Mesenchymal stem cell (in vitro differentiated cells and primary cell): ENCODE measurements at regions not wholly inside any gene's neighbourhood (a gene's known extent, or its start where the extent isn't known, plus 50 kb on each side); places are given as distances from the start of the nearest gene placed in this dataset.

Experiments used
- DNase-seq: peaks from one replicate; pipeline ENCODE4 v3.0.0-alpha.2; 2013
- H2AFZ ChIP-seq: one replicate; pipeline ENCODE4 v1.6.1; 2013; ENCODE audit warnings: low read depth, mild to moderate bottlenecking, control low read depth, inconsistent platforms, low read length, moderate library complexity
- H2AK5ac ChIP-seq: 2 replicates; pipeline ENCODE4 v1.6.1; 2013; ENCODE audit warnings: low read length, moderate library complexity, mild to moderate bottlenecking, inconsistent platforms; ENCODE audit not compliant: severe bottlenecking
- H2BK120ac ChIP-seq: one replicate; pipeline ENCODE4 v1.6.1; 2013; ENCODE audit warnings: low read depth, mild to moderate bottlenecking, inconsistent platforms, low read length, moderate library complexity
- H2BK12ac ChIP-seq, 2 experiments: one replicate each; pipeline ENCODE4 v1.6.1; 2013; ENCODE audit warnings: inconsistent platforms in 2 of 2, low read length in 2 of 2, mild to moderate bottlenecking in 2 of 2, moderate library complexity in 2 of 2, control low read depth in 1 of 2
- H2BK15ac ChIP-seq: one replicate; pipeline ENCODE4 v1.6.1; 2013; ENCODE audit warnings: mild to moderate bottlenecking, low read depth, inconsistent platforms; ENCODE audit not compliant: poor library complexity, severe bottlenecking
- H2BK5ac ChIP-seq: 2 replicates; pipeline ENCODE4 v1.6.1; 2013; ENCODE audit warnings: low read depth, mild to moderate bottlenecking, low read length, control low read depth, inconsistent platforms; ENCODE audit not compliant: poor library complexity, severe bottlenecking
- H3K14ac ChIP-seq, 2 experiments: one replicate each; pipeline ENCODE4 v1.6.1; 2013; ENCODE audit warnings: inconsistent platforms in 2 of 2, low read length in 2 of 2, control low read depth in 1 of 2, mild to moderate bottlenecking in 1 of 2, moderate library complexity in 1 of 2
- H3K18ac ChIP-seq, 2 experiments: one replicate each; pipeline ENCODE4 v1.6.1; 2013; ENCODE audit warnings: inconsistent platforms in 2 of 2, low read length in 2 of 2, control low read depth in 1 of 2, low read depth in 1 of 2, mild to moderate bottlenecking in 1 of 2
- H3K23ac ChIP-seq, 2 experiments: one replicate each; pipeline ENCODE4 v1.6.1; 2013; ENCODE audit warnings: inconsistent platforms in 2 of 2, low read length in 2 of 2, mild to moderate bottlenecking in 2 of 2, moderate library complexity in 2 of 2, control low read depth in 1 of 2
- H3K27ac ChIP-seq: 2 replicates; pipeline ENCODE4 v1.5.1; 2013; ENCODE audit warnings: mild to moderate bottlenecking, moderate library complexity, low read length, control low read depth, inconsistent platforms; ENCODE audit not compliant: poor library complexity, severe bottlenecking
- H3K27me3 ChIP-seq, 2 experiments: 2 replicates each; pipeline versions ENCODE4 v1.6.1 to v1.7.0; 2013; ENCODE audit warnings: low read length in 2 of 2, mild to moderate bottlenecking in 2 of 2, moderate library complexity in 2 of 2, control low read depth in 1 of 2, inconsistent platforms in 1 of 2; ENCODE audit not compliant: control insufficient read depth in 1 of 2, insufficient read depth in 1 of 2
- H3K36me3 ChIP-seq, 2 experiments: 2 replicates each; pipeline versions ENCODE4 v1.6.1 to v1.7.0; 2013; ENCODE audit warnings: low read length in 2 of 2, control low read depth in 1 of 2, inconsistent platforms in 1 of 2, low read depth in 1 of 2, mild to moderate bottlenecking in 1 of 2; ENCODE audit not compliant: insufficient read depth in 2 of 2, control insufficient read depth in 1 of 2
- H3K4ac ChIP-seq, 2 experiments: one replicate each; pipeline ENCODE4 v1.6.1; 2013; ENCODE audit warnings: inconsistent platforms in 2 of 2, low read length in 2 of 2, mild to moderate bottlenecking in 2 of 2, moderate library complexity in 2 of 2, control low read depth in 1 of 2, low read depth in 1 of 2
- H3K4me1 ChIP-seq: 2 replicates; pipeline ENCODE4 v1.6.1; 2013; ENCODE audit warnings: low read depth, low read length, control low read depth; ENCODE audit not compliant: control insufficient read depth, insufficient read depth
- H3K4me2 ChIP-seq: 2 replicates; pipeline ENCODE4 v1.6.1; 2013; ENCODE audit warnings: low read length, mild to moderate bottlenecking, inconsistent platforms; ENCODE audit not compliant: poor library complexity, severe bottlenecking
- H3K4me3 ChIP-seq, 2 experiments: 2 replicates each; pipeline versions ENCODE4 v1.5.1 to v1.7.0; 2013; ENCODE audit warnings: low read length in 2 of 2, mild to moderate bottlenecking in 2 of 2, control low read depth in 1 of 2, low read depth in 1 of 2; ENCODE audit not compliant: insufficient read depth in 1 of 2
- H3K79me1 ChIP-seq: replicated peaks from 2 replicates; pipeline ENCODE4 v1.6.1; 2013; ENCODE audit warnings: mild to moderate bottlenecking, control low read depth, low read length, inconsistent platforms; ENCODE audit not compliant: poor library complexity, severe bottlenecking
- H3K9ac ChIP-seq: 2 replicates; pipeline ENCODE4 v1.7.0; 2013; ENCODE audit warnings: mild to moderate bottlenecking, low read length, moderate library complexity
- H3K9me3 ChIP-seq: 2 replicates; pipeline ENCODE4 v1.7.0; 2013; ENCODE audit warnings: mild to moderate bottlenecking, low read length; ENCODE audit not compliant: control insufficient read depth
- H4K8ac ChIP-seq: one replicate; pipeline ENCODE4 v1.6.1; 2013; ENCODE audit warnings: inconsistent platforms, mild to moderate bottlenecking, low read length, moderate library complexity
- H4K91ac ChIP-seq: one replicate; pipeline ENCODE4 v1.6.1; 2013; ENCODE audit warnings: mild to moderate bottlenecking, low read length, inconsistent platforms
- WGBS: methylation state at CpG from one replicate; pipeline ENCODE4 v1.1.7; 2013; ENCODE audit warnings: mixed read lengths; 5-methylcytosine and 5-hydroxymethylcytosine counted together

- Histone ChIP-seq H3K79me1 (no peaks in the 10 kb centered on the region), H3K23ac (no peak overlapping the region), H3K9ac (no peak overlapping the region), H3K27me3 (no peaks in the 10 kb centered on the region), H3K9me3 (no peaks in the 10 kb centered on the region), H3K4me1 (no peaks in the 10 kb centered on the region), H2BK12ac (no peak overlapping the region), H3K36me3 (no peaks in the 10 kb centered on the region), H3K4ac (no peak overlapping the region), H2AFZ (no peak overlapping the region), H3K14ac (no peak overlapping the region), H2BK15ac (no peak overlapping the region), H3K18ac (no peak overlapping the region), H3K4me2 (no peak overlapping the region), H2BK120ac (no peak overlapping the region), H3K4me3 (no peak overlapping the region), H2BK5ac (no peak overlapping the region), H4K8ac (no peak overlapping the region), H3K27ac (no peak overlapping the region), H2AK5ac (no peak overlapping the region), H4K91ac (no peak overlapping the region)
- DNase-seq, result no peak
- WGBS, result 68% methylated on average over 2 of the region's 2 CpGs
Observed at GRCh38 chr5:155091063-155091648, 77.6 kb downstream of the KIF4B start.

DNA sequence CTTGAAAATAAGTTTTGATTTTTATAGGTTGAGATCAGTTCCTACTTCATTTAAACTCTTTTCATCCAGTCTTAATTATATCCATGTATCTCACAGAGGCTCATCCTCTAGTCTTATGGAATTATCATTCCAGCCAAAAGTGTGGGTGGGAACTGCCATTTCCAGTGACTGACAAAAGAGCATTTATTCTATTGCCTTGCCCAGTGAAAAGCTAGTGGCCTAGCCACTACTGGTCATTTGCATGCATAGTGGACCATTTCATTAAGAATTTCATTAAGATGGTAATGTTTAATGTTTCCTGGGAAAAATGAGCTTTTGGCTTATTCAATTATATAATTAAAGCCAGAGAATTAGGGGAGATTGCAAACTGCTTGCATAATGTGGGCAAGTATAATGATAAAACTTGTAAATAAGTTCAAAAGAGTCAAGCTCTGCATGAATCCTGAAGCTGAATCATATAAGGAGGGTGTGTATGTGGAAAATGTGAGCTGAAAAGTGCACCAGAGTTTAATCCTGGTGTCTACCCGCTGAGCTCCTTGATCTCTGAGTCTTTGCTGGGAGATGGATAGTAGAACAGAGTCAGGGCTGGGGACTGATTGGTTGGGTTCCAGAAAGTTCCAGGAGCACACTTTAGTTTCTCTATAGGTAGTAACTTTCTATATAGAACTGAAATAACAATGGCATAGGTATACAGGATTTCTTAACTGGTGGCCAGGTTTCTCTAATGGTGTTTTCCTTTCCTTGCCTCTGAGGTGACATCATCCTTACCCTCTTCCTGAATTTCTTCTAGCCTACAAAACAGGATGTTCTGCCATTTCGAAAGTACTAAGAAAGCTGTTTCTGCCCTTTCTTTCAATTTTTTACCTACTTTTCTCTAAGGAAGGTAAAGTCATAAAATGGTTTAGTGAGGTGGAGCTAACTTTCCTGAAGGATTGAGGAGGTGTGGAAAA lies 78.5 kb downstream of the KIF4B start:
- WGBS, result 80% methylated on average over 1 of the region's 2 CpGs
- H2BK5ac ChIP-seq, result no peak overlapping the region
- no peak overlapping the region for H2AK5ac ChIP-seq
- H2AFZ ChIP-seq, result no peak overlapping the region
- H3K4me3 ChIP-seq, result no peak overlapping the region
- no peak overlapping the region for H3K27ac ChIP-seq
- H3K9ac ChIP-seq, result no peak overlapping the region
- H3K14ac ChIP-seq, result no peak overlapping the region
- no peak overlapping the region for H3K4me2 ChIP-seq
- no peak overlapping the region for H2BK15ac ChIP-seq
- no peak overlapping the region for H4K8ac ChIP-seq
- H3K23ac ChIP-seq, result no peak overlapping the region
- no peaks in the 10 kb centered on the region for H3K36me3 ChIP-seq
- H3K79me1 ChIP-seq, result no peaks in the 10 kb centered on the region
- no peaks in the 10 kb centered on the region for H3K4me1 ChIP-seq
- H2BK12ac ChIP-seq, result no peak overlapping the region
- no peaks in the 10 kb centered on the region for H3K9me3 ChIP-seq
- H2BK120ac ChIP-seq, result no peak overlapping the region
- no peak overlapping the region for H3K18ac ChIP-seq
- no peak overlapping the region for H4K91ac ChIP-seq
- H3K4ac ChIP-seq, result no peak overlapping the region
- no peak for DNase-seq
- H3K27me3 ChIP-seq, result no peaks in the 10 kb centered on the region

DNA sequence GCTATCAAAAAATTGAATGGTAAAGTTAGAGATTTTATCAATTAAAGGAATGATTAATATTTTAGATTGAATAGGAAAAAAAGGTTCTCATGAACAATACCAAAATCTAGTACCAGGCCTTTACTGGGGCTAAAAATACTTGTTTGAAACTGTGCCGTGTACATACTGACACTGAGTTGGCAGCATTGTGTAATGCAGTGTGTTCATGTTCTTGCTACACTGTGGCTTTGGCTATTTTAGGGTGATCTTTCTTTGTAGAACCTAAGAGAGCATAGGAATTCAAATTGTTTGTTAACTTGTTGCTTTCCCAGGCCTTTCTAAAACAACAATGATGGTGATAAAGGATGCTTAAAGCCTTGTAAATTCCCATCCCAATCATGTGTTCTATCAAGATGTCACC lies 80.9 kb downstream of the KIF4B start:
- no peak overlapping the region for H3K4me2 ChIP-seq
- 92% methylated on average over 1 of the region's 1 CpG for WGBS
- H3K9me3 ChIP-seq, result no peaks in the 10 kb centered on the region
- H2BK12ac ChIP-seq, result no peak overlapping the region
- no peak overlapping the region for H4K91ac ChIP-seq
- no peaks in the 10 kb centered on the region for H3K4me1 ChIP-seq
- H2BK15ac ChIP-seq, result no peak overlapping the region
- H2AK5ac ChIP-seq, result no peak overlapping the region
- no peak overlapping the region for H3K27ac ChIP-seq
- H3K9ac ChIP-seq, result no peak overlapping the region
- no peak overlapping the region for H2BK120ac ChIP-seq
- H2AFZ ChIP-seq, result no peak overlapping the region
- no peaks in the 10 kb centered on the region for H3K36me3 ChIP-seq
- H3K14ac ChIP-seq, result no peak overlapping the region
- H3K4me3 ChIP-seq, result no peak overlapping the region
- no peaks in the 10 kb centered on the region for H3K27me3 ChIP-seq
- no peak overlapping the region for H4K8ac ChIP-seq
- H3K23ac ChIP-seq, result no peak overlapping the region
- H2BK5ac ChIP-seq, result no peak overlapping the region
- no peaks in the 10 kb centered on the region for H3K79me1 ChIP-seq
- no peak overlapping the region for H3K18ac ChIP-seq
- no peak for DNase-seq
- H3K4ac ChIP-seq, result no peak overlapping the region

DNA sequence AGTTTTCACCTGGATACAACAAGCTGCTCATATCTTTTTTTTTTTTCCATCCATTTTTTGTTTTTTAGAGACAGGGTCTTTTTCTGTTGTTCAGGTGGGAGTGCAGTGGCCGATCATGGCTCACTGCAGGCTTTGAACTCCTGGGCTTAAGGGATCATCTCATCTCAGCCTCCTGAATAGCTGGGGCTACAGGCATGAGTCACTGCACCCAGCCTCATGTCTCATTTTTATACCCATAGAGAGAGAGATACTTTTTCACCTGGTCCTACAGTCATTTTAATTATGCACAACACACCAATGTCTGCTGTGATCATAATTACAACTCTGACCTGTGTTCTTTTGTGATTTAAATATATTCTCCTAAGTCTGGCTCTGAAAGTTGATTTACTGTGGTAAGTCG lies 84.4 kb downstream of the KIF4B start:
- Histone ChIP-seq H2BK120ac (no peak overlapping the region), H3K23ac (no peak overlapping the region), H4K91ac (no peak overlapping the region), H3K9ac (no peak overlapping the region), H3K79me1 (no peaks in the 10 kb centered on the region), H3K27ac (no peak overlapping the region), H3K4me2 (no peak overlapping the region), H4K8ac (no peak overlapping the region), H3K9me3 (no peaks in the 10 kb centered on the region), H3K27me3 (no peaks in the 10 kb centered on the region), H3K4me1 (no peaks in the 10 kb centered on the region), H3K18ac (no peak overlapping the region), H2BK15ac (no peak overlapping the region), H2BK12ac (no peak overlapping the region), H3K14ac (no peak overlapping the region), H2AK5ac (no peak overlapping the region), H3K4me3 (no peak overlapping the region), H3K36me3 (no peaks in the 10 kb centered on the region), H3K4ac (no peak overlapping the region), H2BK5ac (no peak overlapping the region), H2AFZ (no peak overlapping the region)
- DNase-seq, result no peak
- 73% methylated on average over 2 of the region's 2 CpGs for WGBS
